Liver (tissue), 8 donors: ENCODE measurements at regions not wholly inside any gene's neighbourhood (a gene's known extent, or its start where the extent isn't known, plus 50 kb on each side); places are given as distances from the start of the nearest gene placed in this dataset.

Experiments
- DNase-seq: peaks from one replicate; pipeline ENCODE4 v3.0.0-alpha.2; 2017; ENCODE audit warnings: low spot score
- H3K27ac ChIP-seq, 2 donors: one replicate each; pipeline ENCODE4 v1.7.0; 2013; ENCODE audit warnings: inconsistent platforms in 2 of 2, low read length in 2 of 2, control low read depth in 1 of 2, low read depth in 1 of 2, mild to moderate bottlenecking in 1 of 2
- H3K27me3 ChIP-seq, 4 donors: one replicate each; pipeline versions ENCODE4 v1.6.1 to v1.7.0; 2013; ENCODE audit warnings: low read length in 3 of 4, inconsistent platforms in 1 of 4, mild to moderate bottlenecking in 1 of 4, moderate library complexity in 1 of 4; ENCODE audit not compliant: control insufficient read depth in 4 of 4, insufficient read depth in 4 of 4
- H3K36me3 ChIP-seq, 4 donors: one replicate each; pipeline versions ENCODE4 v1.6.1 to v1.7.0; 2013; ENCODE audit warnings: low read length in 3 of 4, mild to moderate bottlenecking in 3 of 4, low read depth in 1 of 4, moderate library complexity in 1 of 4; ENCODE audit not compliant: control insufficient read depth in 4 of 4, insufficient read depth in 3 of 4
- H3K4me1 ChIP-seq, 4 donors: one replicate each; pipeline versions ENCODE4 v1.6.1 to v1.7.0; 2013; ENCODE audit warnings: low read length in 3 of 4, mild to moderate bottlenecking in 3 of 4, moderate library complexity in 1 of 4; ENCODE audit not compliant: control insufficient read depth in 4 of 4, insufficient read depth in 4 of 4
- H3K4me3 ChIP-seq, 3 donors: one replicate each; pipeline versions ENCODE4 v1.6.1 to v1.7.0; 2013; ENCODE audit warnings: low read length in 3 of 3, control low read depth in 1 of 3, low read depth in 1 of 3, mild to moderate bottlenecking in 1 of 3
- H3K9ac ChIP-seq, 2 donors: one replicate each; pipeline ENCODE4 v1.7.0; 2013; ENCODE audit warnings: low read length in 2 of 2, mild to moderate bottlenecking in 2 of 2, moderate library complexity in 2 of 2, control low read depth in 1 of 2, low read depth in 1 of 2
- H3K9me3 ChIP-seq, 4 donors: one replicate each; pipeline versions ENCODE4 v1.6.1 to v1.7.0; 2013; ENCODE audit warnings: low read length in 3 of 4; ENCODE audit not compliant: control insufficient read depth in 4 of 4
- ATF3 ChIP-seq: IDR thresholded peaks from 2 replicates; pipeline ENCODE4 v1.6.1; 2016; ENCODE audit warnings: antibody characterized with exemption
- EGR1 ChIP-seq, 2 donors: IDR thresholded peaks; 2 replicates each; pipeline ENCODE4 v1.6.1; 2016 to 2018; ENCODE audit warnings: antibody characterized with exemption in 2 of 2, low read depth in 2 of 2
- FOXA1 ChIP-seq: IDR thresholded peaks from 2 replicates; pipeline ENCODE4 v1.6.1; 2016; ENCODE audit warnings: antibody characterized with exemption
- FOXA2 ChIP-seq: IDR thresholded peaks from 2 replicates; pipeline ENCODE4 v1.6.1; 2016; ENCODE audit warnings: antibody characterized with exemption
- GABPA ChIP-seq, 2 donors: IDR thresholded peaks in 1 of 2; conservative IDR thresholded peaks in 1 of 2; 2 replicates each; pipeline ENCODE4 v1.6.1; 2016; ENCODE audit warnings: antibody characterized with exemption in 2 of 2, mild to moderate bottlenecking in 1 of 2, moderate library complexity in 1 of 2
- HNF4A ChIP-seq, 2 donors: conservative IDR thresholded peaks; 2 replicates each; pipeline ENCODE4 v1.6.1; 2016; ENCODE audit warnings: antibody characterized with exemption in 2 of 2, mild to moderate bottlenecking in 2 of 2
- JUND ChIP-seq, 2 donors: IDR thresholded peaks; 2 replicates each; pipeline ENCODE4 v1.6.1; 2016; ENCODE audit warnings: antibody characterized with exemption in 2 of 2
- RAD21 ChIP-seq, 2 donors: IDR thresholded peaks; 2 replicates each; pipeline ENCODE4 v1.6.1; 2016; ENCODE audit warnings: antibody characterized with exemption in 2 of 2, mild to moderate bottlenecking in 2 of 2
- REST ChIP-seq: IDR thresholded peaks from 2 replicates; pipeline ENCODE4 v1.6.1; 2016; ENCODE audit warnings: antibody characterized with exemption, mild to moderate bottlenecking
- SP1 ChIP-seq: IDR thresholded peaks from 2 replicates; pipeline ENCODE4 v1.6.1; 2018; ENCODE audit warnings: antibody characterized with exemption, mild to moderate bottlenecking
- YY1 ChIP-seq: IDR thresholded peaks from 2 replicates; pipeline ENCODE4 v1.6.1; 2016; ENCODE audit warnings: antibody characterized with exemption, mild to moderate bottlenecking
- ZBTB33 ChIP-seq: IDR thresholded peaks from 2 replicates; pipeline ENCODE4 v1.6.1; 2016; ENCODE audit warnings: antibody characterized with exemption
- WGBS: extraction: QIAGEN DNeasy Blood & Tissue Kit; methylation state at CpG from one replicate; pipeline ENCODE4 v1.1.7; 2013; 5-methylcytosine and 5-hydroxymethylcytosine counted together
- TF ChIP-seq, protein P1 (sequence below): fragments of 150-350 bp; IDR thresholded peaks from 2 replicates; pipeline ENCODE4 v1.5.1; 2017; ENCODE audit warnings: improper control_type of control experiment, low read depth, low read length; ENCODE audit not compliant: missing input control
- TF ChIP-seq, protein P2 (sequence below): IDR thresholded peaks from 2 replicates; pipeline ENCODE4 v1.6.1; 2016; ENCODE audit warnings: antibody characterized with exemption
- donor health status: healthy.
- donor health status: healthy.
- donor health status: healthy.
- donor health status: healthy.
- donor health status: healthy.

DNA sequence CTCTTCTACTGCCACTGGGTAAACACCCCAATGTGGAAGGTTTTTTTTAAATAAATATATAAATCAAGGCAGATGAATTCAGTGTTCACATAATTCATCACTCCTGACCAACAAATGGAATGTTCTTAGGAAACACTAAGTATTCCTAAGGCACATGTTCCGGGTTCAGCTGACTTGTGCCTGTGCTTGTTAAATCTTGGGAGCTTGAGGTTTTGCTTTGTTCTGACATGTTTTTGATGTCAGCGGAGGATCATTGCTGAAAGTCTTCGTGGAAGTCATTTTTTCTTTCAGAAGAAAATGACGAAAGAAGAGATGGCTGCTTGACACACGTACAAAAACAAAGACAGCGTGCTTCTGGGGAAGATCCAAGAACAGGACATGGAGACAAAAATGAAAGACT lies 185.8 kb downstream of the MZT1 start:
- Histone ChIP-seq H3K9me3 (no peaks in the 10 kb centered on the region), H3K9ac (no peak overlapping the region), H3K27me3 (no peaks in the 10 kb centered on the region), H3K4me1 (peaks cover 0 to 16% (median 10%) of the 10 kb centered on the region in 4 donors), H3K36me3 (no peaks in the 10 kb centered on the region), H3K27ac (no peak overlapping the region), H3K4me3 (no peak overlapping the region)
- WGBS = 95% methylated on average over 6 of the region's 6 CpGs
- TF ChIP-seq ATF3 (no peak), FOXA1 (no peak), YY1 (no peak), EGR1 (IDR thresholded peaks at IDR 0.05; ENCODE audit: low read depth in 2 of 2) (no peak)
- TF ChIP-seq, protein P1, sequence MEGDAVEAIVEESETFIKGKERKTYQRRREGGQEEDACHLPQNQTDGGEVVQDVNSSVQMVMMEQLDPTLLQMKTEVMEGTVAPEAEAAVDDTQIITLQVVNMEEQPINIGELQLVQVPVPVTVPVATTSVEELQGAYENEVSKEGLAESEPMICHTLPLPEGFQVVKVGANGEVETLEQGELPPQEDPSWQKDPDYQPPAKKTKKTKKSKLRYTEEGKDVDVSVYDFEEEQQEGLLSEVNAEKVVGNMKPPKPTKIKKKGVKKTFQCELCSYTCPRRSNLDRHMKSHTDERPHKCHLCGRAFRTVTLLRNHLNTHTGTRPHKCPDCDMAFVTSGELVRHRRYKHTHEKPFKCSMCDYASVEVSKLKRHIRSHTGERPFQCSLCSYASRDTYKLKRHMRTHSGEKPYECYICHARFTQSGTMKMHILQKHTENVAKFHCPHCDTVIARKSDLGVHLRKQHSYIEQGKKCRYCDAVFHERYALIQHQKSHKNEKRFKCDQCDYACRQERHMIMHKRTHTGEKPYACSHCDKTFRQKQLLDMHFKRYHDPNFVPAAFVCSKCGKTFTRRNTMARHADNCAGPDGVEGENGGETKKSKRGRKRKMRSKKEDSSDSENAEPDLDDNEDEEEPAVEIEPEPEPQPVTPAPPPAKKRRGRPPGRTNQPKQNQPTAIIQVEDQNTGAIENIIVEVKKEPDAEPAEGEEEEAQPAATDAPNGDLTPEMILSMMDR = no peak
- no peak for DNase-seq

GRCh38 chr13:72540881-72541280 lies 186.5 kb downstream of the MZT1 start:
- Histone ChIP-seq H3K9ac (no peak overlapping the region), H3K27ac (no peak overlapping the region), H3K9me3 (no peaks in the 10 kb centered on the region), H3K27me3 (no peaks in the 10 kb centered on the region), H3K36me3 (no peaks in the 10 kb centered on the region), H3K4me1 (peaks cover 0 to 22% (median 12%) of the 10 kb centered on the region in 4 donors), H3K4me3 (no peak overlapping the region)
- WGBS = 89% methylated on average over 4 of the region's 4 CpGs
- TF ChIP-seq HNF4A (conservative IDR thresholded peaks at IDR 0.05) = no peak
- TF ChIP-seq SP1 = no peak
- no peak for TF ChIP-seq YY1
- no peak for TF ChIP-seq FOXA2
- TF ChIP-seq GABPA (IDR thresholded peaks at IDR 0.05 in 1 of 2, conservative IDR thresholded peaks at IDR 0.05 in 1 of 2) = no peak
- no peak for TF ChIP-seq REST
- no peak for TF ChIP-seq ATF3
- no peak for TF ChIP-seq JUND (IDR thresholded peaks at IDR 0.05)
- TF ChIP-seq, protein P2, sequence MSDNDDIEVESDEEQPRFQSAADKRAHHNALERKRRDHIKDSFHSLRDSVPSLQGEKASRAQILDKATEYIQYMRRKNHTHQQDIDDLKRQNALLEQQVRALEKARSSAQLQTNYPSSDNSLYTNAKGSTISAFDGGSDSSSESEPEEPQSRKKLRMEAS = no peak
- no peak for DNase-seq

DNA sequence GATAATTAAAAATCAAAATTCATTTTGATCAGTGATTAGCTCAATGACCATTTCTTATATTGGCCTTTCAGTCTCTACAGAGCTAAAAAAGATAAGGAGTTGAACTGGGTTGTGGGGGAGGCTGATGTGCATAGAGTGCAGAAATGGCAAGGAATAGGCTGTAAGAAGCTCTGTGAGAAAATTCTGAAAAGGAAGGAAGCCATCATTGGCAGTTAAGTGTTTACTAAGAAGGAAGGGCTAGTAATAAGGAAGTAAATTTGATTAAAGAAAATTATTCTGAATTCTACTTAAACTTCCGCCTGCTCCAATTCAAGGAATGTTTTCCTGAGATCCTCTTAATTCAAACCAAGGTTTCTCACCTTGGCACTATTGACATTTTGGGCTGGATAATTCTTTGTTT lies 187.5 kb downstream of the MZT1 start:
- Histone ChIP-seq H3K9me3 (no peaks in the 10 kb centered on the region), H3K36me3 (no peaks in the 10 kb centered on the region), H3K27ac (no peak overlapping the region), H3K27me3 (no peaks in the 10 kb centered on the region), H3K4me3 (no peak overlapping the region), H3K4me1 (peaks cover 0 to 22% (median 12%) of the 10 kb centered on the region in 4 donors), H3K9ac (no peak overlapping the region)
- no peak for DNase-seq
- 43% methylated on average over 1 of the region's 1 CpG for WGBS
- TF ChIP-seq ZBTB33 = no peak
- no peak for TF ChIP-seq RAD21 (IDR thresholded peaks at IDR 0.05)
- no peak for TF ChIP-seq HNF4A (conservative IDR thresholded peaks at IDR 0.05)
- TF ChIP-seq EGR1 (IDR thresholded peaks at IDR 0.05; ENCODE audit: low read depth in 2 of 2) = no peak
- no peak for TF ChIP-seq REST
- no peak for TF ChIP-seq JUND (IDR thresholded peaks at IDR 0.05)
- TF ChIP-seq YY1 = no peak
